ENCODE measurements at regions not wholly inside any gene's neighbourhood (a gene's known extent, or its start where the extent isn't known, plus 50 kb on each side); places are given as distances from the start of the nearest gene placed in this dataset.

- intact Hi-C loops (cut with micrococcal nuclease): no loop called here
- Mint-ChIP-seq H3K9me3 (no peaks in the 10 kb centered on the region), H3K4me1 (no peaks in the 10 kb centered on the region), H3K27ac (no peak overlapping the region), H3K27me3 (no peaks in the 10 kb centered on the region), H3K36me3 (ENCODE audit: low read depth) (no peaks in the 10 kb centered on the region), H3K4me3 (no peak overlapping the region)
- ATAC-seq (ENCODE audit: low read depth) (no peak), DNase-seq (no peak)
- TF ChIP-seq CTCF (IDR thresholded peaks at IDR 0.05): no peak
- ChIA-PET POLR2A (no interaction called here), CTCF (no interaction called here)
Measured at GRCh38 chr6:121994919-121995318, 404.5 kb upstream of the HSF2 start.

- H3K27ac Mint-ChIP-seq: no peak overlapping the region
- TF ChIP-seq CTCF (IDR thresholded peaks at IDR 0.05): no peak
- ATAC-seq (ENCODE audit: low read depth): no peak
Measured at GRCh38 chr6:121998631-121999030, 400.8 kb upstream of the HSF2 start.

GRCh38 chr6:121999456-122000065, 399.9 kb upstream of the HSF2 start:
- ATAC-seq (ENCODE audit: low read depth) (no peak), DNase-seq (no peak)
- intact Hi-C loops (cut with micrococcal nuclease): no loop called here
- Mint-ChIP-seq H3K9me3 (no peaks in the 10 kb centered on the region), H3K27me3 (no peaks in the 10 kb centered on the region), H3K4me1 (no peaks in the 10 kb centered on the region), H3K36me3 (ENCODE audit: low read depth) (no peaks in the 10 kb centered on the region), H3K27ac (no peak overlapping the region), H3K4me3 (no peak overlapping the region)
- CTCF ChIA-PET: no interaction called here
- POLR2A ChIA-PET: no interaction called here
- no peak for TF ChIP-seq CTCF (IDR thresholded peaks at IDR 0.05)

More at GRCh38 chr6:121998631-121999030, 400.8 kb upstream of the HSF2 start:
- intact Hi-C loops (cut with micrococcal nuclease): no loop called here
- H3K4me1 Mint-ChIP-seq: no peaks in the 10 kb centered on the region
- no peaks in the 10 kb centered on the region for H3K9me3 Mint-ChIP-seq
- no peaks in the 10 kb centered on the region for H3K27me3 Mint-ChIP-seq
- ChIA-PET POLR2A (no interaction called here), CTCF (no interaction called here)
- DNase-seq: no peak
- no peaks in the 10 kb centered on the region for H3K36me3 Mint-ChIP-seq (ENCODE audit: low read depth)
- no peak overlapping the region for H3K4me3 Mint-ChIP-seq

- ATAC-seq (ENCODE audit: low read depth) (no peak), DNase-seq (no peak)
- no peaks in the 10 kb centered on the region for H3K4me1 Mint-ChIP-seq
- intact Hi-C loops (cut with micrococcal nuclease): no loop called here
- no peaks in the 10 kb centered on the region for H3K36me3 Mint-ChIP-seq (ENCODE audit: low read depth)
- POLR2A ChIA-PET: no interaction called here
- H3K27ac Mint-ChIP-seq: no peak overlapping the region
- no peaks in the 10 kb centered on the region for H3K27me3 Mint-ChIP-seq
- H3K9me3 Mint-ChIP-seq: no peaks in the 10 kb centered on the region
- H3K4me3 Mint-ChIP-seq: no peak overlapping the region
- CTCF ChIA-PET: no interaction called here
- no peak for TF ChIP-seq CTCF (IDR thresholded peaks at IDR 0.05)
Measured at GRCh38 chr6:122005661-122006060, 393.8 kb upstream of the HSF2 start.

GRCh38 chr6:122007339-122007738, 392.1 kb upstream of the HSF2 start:
- POLR2A ChIA-PET: no interaction called here
- H3K4me1 Mint-ChIP-seq: no peaks in the 10 kb centered on the region
- intact Hi-C loops (cut with micrococcal nuclease): no loop called here
- DNase-seq (no peak), ATAC-seq (ENCODE audit: low read depth) (no peak)
- no peaks in the 10 kb centered on the region for H3K9me3 Mint-ChIP-seq
- no peak overlapping the region for H3K27ac Mint-ChIP-seq
- CTCF ChIA-PET: no interaction called here
- H3K4me3 Mint-ChIP-seq: no peak overlapping the region
- TF ChIP-seq CTCF (IDR thresholded peaks at IDR 0.05): no peak
- no peaks in the 10 kb centered on the region for H3K36me3 Mint-ChIP-seq (ENCODE audit: low read depth)
- no peaks in the 10 kb centered on the region for H3K27me3 Mint-ChIP-seq

Measured in activated B cell treated with CpG ODN at 0.5 μM for 24 hours (primary cell).